GM21529 (cell line): ENCODE measurements at regions not wholly inside any gene's neighbourhood (a gene's known extent, or its start where the extent isn't known, plus 50 kb on each side); places are given as distances from the start of the nearest gene placed in this dataset.

Source experiments
- ATAC-seq: cut with Tn5 transposase; IDR thresholded peaks from one replicate; pipeline ENCODE4 v1.9.1; 2021; ENCODE audit not compliant: unreplicated experiment

- no peak for ATAC-seq
These were observed 891.1 kb upstream of the GHITM start for GRCh38 chr10:83248106-83248631.

- no peak for ATAC-seq
These were observed 888.9 kb upstream of the GHITM start for GRCh38 chr10:83250396-83250795.

DNA sequence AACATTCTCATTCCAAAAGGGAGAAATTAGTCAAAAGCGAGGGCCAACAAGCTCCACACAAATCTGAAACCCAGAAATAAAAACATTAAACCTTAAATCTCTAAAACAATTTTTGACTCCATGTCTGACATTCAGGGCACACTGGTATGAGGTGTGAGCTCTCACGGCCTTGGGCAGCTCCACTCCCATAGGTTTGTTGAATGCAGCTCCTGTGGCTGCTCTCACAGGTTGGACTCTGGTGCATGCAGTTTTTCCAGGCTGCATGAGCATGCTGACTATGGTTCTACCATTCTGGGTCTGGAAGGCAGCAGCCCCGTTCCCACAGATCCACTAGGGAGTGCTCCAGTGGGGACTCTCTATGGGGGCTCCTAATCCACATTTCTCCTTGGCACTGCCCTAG is 887.1 kb upstream of the GHITM start:
- no peak for ATAC-seq

- ATAC-seq = no peak
These were observed 886.7 kb upstream of the GHITM start for GRCh38 chr10:83252596-83252995.

DNA sequence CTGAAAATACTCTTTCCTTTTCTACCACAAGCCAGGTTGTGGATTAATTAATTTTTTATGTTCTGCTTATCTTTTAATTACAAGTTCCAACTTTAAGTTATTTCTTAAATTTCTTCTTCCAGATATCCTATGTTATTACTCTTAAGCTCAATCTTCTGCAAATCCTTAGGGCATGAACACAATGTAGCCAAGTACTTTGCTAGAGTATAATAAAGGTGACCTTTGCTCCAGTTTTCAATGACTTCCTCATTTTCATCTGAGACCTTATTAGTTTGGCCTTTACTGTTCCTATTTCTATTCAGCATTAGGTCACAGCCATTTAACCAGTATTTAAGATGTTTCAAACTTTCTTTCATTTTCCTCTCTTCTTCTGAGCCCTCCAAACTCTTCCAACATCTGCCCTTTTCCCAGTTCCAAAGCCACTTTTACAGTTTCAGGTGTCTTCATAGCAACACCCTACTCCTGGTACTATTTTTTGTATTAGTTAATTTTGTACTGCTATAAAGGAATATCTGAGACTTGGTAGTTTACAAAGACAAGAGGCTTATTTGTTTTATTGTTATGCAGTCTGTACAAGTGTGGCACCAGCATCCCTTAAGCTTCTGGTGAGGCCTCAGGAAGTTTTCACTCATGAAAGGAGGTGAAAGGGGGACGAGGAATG is 886.2 kb upstream of the GHITM start:
- ATAC-seq = no peak

- ATAC-seq = no peak
These were observed 884.6 kb upstream of the GHITM start for GRCh38 chr10:83254698-83255097.

- ATAC-seq = no peak
These were observed 876.9 kb upstream of the GHITM start for GRCh38 chr10:83262434-83262833.

DNA sequence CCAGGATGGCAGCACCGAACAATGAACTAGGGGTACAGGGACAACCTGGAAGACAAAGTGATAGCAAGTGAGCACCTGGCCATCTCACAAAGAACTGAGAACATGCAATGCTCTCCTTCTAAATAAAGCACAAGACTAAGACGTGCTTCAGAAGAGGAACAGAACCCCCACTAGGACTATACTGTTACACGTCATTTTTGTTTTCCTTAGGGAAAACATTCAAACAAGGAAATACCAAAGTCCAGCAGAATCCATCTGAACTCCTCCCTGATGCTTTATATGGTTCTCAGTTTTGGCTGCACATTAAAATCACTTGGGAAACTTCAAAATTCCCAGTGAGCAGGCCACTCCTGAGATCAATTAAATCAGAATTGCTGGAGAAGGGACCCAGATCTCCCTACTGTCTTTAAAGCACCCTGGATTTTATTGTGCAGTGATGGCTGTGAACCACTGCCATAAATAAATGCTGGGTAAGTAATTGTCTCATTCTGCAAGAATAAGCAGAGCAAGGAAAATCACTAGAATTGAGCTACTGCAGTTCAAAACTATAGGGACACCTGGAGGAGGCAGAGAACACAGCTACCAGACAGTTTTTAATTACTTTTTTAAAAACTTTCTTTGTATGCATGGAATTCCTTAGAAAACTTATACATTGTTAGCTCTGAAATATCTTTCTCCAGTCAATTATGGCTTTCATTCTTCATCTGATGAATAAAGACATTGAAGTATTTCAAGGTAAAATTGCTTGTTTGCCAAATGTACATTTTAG is 866.5 kb upstream of the GHITM start:
- no peak for ATAC-seq

DNA sequence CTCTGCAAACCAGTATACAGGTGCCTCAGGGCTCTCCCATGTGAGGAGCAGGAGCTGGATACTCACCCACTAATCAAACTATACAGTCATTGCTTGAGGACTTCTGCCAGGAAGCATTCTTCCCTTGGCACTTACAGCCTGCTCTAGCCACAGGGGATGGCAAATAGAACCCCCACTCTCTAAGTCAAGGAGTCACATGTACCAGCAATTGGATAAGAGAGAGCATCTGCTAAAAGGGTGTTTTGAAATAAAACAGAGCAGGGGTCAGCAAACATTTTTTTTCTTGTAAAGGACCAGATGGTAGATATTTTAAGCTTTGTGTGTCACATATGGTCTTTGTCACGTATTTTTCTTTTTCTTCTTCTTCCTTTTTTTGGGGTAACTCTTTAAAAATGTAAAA is 865.2 kb upstream of the GHITM start:
- ATAC-seq = no peak

GRCh38 chr10:83276971-83277370 is 862.3 kb upstream of the GHITM start:
- ATAC-seq = no peak

GRCh38 chr10:83283151-83283550 is 856.2 kb upstream of the GHITM start:
- ATAC-seq = no peak

DNA sequence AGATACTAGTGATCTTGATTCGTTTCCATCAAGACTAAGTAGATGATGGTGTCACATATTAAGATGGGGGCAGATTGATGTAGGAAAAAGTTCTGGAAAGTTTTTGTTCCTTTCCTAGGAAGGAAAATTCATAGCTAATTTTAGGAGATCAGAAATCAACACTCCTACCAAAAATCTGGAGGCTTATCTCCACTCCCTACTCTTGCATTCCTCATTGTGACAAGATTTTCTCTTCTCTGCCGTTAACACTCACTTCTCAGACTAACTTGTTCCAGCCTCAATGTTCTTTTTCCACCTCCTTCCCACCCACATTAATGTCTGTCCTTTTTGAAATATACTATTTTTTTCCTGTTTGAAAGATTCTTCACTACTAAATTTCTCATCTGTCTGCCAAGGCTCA is 851.9 kb upstream of the GHITM start:
- no peak for ATAC-seq

DNA sequence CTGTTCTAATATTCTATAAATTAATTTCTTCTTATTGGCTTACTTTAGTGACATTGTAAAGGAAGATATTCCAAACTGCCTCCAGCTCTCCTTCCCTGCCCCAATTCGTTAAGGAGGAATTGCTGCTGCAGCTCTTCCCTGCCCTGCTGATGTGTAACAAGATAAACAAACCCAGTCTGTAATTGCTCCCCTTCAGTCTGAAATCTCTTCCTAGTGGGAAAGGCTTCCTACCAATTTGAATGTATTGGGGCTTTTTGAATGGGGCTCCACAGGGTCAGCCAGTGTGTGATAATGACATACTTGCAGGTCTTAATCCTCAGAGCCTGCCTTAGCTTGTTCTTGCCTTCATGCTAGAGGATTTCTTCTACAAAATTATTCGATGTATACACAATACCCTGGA is 849.9 kb upstream of the GHITM start:
- ATAC-seq = no peak

GRCh38 chr10:83289948-83290347 is 849.4 kb upstream of the GHITM start:
- no peak for ATAC-seq

DNA sequence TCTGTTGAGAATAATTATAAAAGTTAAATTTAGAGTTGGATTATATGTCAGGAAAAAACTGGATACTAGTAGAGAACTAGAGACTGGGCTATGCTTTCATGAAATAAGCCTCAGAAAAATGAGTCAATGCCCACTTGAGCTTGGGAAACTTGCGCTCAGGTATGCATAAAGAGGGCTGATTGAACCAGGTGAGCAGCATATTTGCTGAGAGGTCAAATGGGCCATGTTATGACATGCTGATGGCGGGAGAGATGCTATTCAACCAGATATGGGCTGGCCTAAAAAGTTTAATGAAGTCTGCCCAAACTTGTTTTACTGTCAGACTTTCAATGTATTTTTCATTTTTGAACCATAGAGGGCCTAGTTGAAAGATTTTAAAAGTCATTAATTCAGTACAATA is 837.6 kb upstream of the GHITM start:
- ATAC-seq = no peak

- no peak for ATAC-seq
These were observed 836.7 kb upstream of the GHITM start for GRCh38 chr10:83302623-83303022.

GRCh38 chr10:83310688-83311087 is 828.6 kb upstream of the GHITM start:
- no peak for ATAC-seq

DNA sequence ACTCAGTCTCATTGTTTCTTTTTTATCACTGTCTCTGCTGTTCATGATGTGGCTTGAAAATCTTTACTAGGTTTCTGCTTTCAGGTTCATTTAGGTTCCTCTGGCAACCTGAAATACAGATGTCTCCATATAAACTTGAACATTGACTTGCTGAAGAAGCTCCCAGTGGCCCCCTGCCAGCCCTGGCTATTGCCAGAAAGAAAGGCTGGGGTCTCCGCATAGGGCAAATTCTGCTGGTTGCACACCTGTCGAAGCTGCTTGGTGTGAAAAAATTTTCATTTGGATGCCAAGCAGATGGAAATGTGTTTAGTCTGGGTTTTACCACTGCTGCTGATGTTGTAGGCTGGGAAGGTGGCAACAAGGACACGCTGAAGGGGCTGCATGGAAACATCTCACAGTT is 826.7 kb upstream of the GHITM start:
- ATAC-seq = no peak

DNA sequence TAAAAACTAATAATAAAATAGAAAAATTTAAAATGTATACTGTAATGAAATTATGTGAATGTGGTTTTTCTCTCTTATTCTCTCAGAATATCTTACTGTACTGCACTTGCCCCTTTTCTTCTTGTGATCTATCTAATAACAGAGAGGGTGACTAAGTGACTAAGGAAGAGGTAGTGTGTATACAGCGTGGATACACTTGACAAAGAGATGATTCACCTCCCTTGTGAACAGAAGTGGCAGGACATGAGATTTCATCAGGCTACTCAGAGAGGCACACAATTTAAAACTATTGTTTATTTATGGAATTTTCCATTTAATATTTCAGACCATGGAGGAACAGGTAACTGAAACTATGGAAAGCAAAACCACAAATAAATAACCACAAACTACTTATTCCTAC is 806.6 kb upstream of the GHITM start:
- ATAC-seq = no peak

DNA sequence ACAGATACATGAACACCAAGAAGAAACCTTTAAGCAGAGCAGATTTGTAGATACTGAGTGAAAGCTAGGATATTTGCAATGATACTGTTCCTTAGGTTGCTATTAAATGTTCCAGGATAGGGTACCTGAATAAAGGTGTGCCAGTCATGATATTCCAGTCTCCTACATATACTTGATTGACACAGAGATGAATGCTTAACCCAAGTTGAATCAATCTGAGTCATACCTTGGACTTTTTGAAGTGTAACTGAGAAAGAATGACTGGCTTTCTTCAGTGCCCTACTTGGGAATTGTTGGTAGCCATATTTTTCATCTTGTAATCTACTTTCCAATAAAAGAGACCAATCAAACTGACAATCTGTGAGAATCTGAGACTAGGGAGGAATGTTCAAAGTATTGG is 805.7 kb upstream of the GHITM start:
- ATAC-seq = no peak

DNA sequence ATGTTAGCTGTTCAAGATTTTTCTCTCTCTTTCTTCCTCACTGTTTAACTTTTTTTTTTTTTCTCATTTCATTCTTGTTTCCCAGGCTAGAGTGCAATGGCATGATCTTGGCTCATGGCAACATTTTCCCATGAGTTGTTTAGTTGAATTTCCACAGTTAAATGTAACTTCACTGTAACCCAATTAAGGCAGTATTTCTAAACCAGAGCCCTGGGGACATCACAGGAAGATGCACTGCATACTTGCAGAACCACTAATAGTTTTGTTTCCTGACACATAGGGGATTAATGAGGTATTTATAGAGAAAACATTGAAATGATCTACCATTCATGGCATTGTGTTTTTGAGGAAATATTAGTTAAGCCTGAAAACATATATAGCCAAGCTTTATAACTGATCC is 795.6 kb upstream of the GHITM start:
- no peak for ATAC-seq

DNA sequence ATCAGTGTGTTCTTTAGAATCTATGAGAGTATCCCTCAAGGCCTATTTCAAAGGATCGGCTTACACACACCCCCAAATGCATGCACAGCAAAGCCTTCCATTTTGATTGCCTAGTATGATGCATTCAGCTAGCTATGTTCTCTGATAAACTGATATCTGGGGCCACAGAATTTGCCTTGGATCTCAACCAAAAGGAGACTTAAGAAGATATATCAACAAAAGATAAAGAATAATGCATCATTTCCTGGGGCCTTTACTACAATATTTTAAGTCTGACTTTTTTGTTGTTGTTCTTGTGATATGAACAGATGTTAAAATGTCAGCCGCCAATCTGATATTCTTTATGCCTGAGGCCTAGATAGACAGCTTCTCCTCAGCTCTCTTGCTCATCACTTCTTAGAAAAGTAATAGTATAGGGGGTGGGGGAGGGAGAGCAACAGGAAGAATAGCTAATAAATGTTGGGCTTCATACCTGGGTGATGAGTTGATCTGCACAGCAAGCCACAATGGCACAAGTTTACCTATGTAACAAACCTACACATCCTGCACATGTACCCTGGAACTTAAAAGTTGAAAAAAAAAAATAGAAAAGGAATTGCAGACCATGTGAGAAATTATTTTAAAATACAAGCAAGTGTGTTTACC is 792.9 kb upstream of the GHITM start:
- ATAC-seq = no peak
